Endothelial cell of umbilical vein (primary cell): ENCODE measurements at regions not wholly inside any gene's neighbourhood (a gene's known extent, or its start where the extent isn't known, plus 50 kb on each side); places are given as distances from the start of the nearest gene placed in this dataset.
"Not testable (repeated sequence)": the region's sequence is repeated elsewhere in the genome, so short reads cannot be mapped to it uniquely, and the experiment has no call there.

ENCODE experiments used
- BruUV-seq: library from RNA; stranded (reverse); fragments of 400-500 nt; replicated peaks from 2 replicates; lab custom pipeline; 2021; lab: Mats Ljungman, UMichigan
- CTCF ChIA-PET: fragments of 300-600, 350-600 bp; sonication (Branson Sonifier 250); formaldehyde crosslinking; loops from one replicate; lab custom pipeline; 2021; ENCODE audit warnings: antibody characterized with exemption, inconsistent platforms; lab: Charles Lee
- POLR2A ChIA-PET: fragments of 300-600, 350-600 bp; sonication (Branson Sonifier 250); formaldehyde crosslinking; loops from one replicate; lab custom pipeline; 2021; ENCODE audit warnings: antibody characterized with exemption, inconsistent platforms; lab: Charles Lee
- DNase-seq: peaks from one replicate; pipeline ENCODE4 v3.0.0-alpha.2; 2011; ENCODE audit warnings: low read depth, low spot score
- FAIRE-seq: peaks from 2 replicates; lab custom pipeline; 2011; peaks lifted over from hg19 to GRCh38; lab: Jason Lieb, UNC
- H2AFZ ChIP-seq: 2 replicates; pipeline ENCODE4 v1.6.0; 2012; ENCODE audit warnings: low read depth, low read length, control low read depth, inconsistent platforms
- H3K27ac ChIP-seq: 2 replicates; pipeline ENCODE4 v1.5.1; 2011; ENCODE audit warnings: low read depth, mild to moderate bottlenecking, control low read depth, low read length, moderate library complexity; ENCODE audit not compliant: insufficient read depth
- H3K27me3 ChIP-seq, 2 experiments: 2 replicates each; pipeline versions ENCODE4 v1.6.0 to v1.6.1; 2011; ENCODE audit warnings: low read length in 2 of 2, mixed read lengths in 1 of 2; ENCODE audit not compliant: control insufficient read depth in 2 of 2, insufficient read depth in 2 of 2
- H3K36me3 ChIP-seq, 2 experiments: 2 replicates in 1 of 2; 3 replicates in 1 of 2; pipeline ENCODE4 v1.5.1; 2011; ENCODE audit warnings: low read length in 2 of 2, mild to moderate bottlenecking in 1 of 2, moderate library complexity in 1 of 2; ENCODE audit not compliant: control insufficient read depth in 2 of 2, insufficient read depth in 2 of 2; ENCODE audit errors: extremely low read depth in 1 of 2
- H3K4me1 ChIP-seq: 3 replicates; pipeline ENCODE4 v1.5.1; 2011; ENCODE audit warnings: mild to moderate bottlenecking, low read length; ENCODE audit not compliant: control insufficient read depth, insufficient read depth; ENCODE audit errors: extremely low read depth
- H3K4me2 ChIP-seq: 2 replicates; pipeline ENCODE4 v1.6.1; 2011; ENCODE audit warnings: low read length, control low read depth, mixed read lengths; ENCODE audit not compliant: insufficient read depth
- H3K4me3 ChIP-seq, 3 experiments: fragments of 200-600 bp in 1 of 3; sonication (generic), shearing (Covaris generic) in 1 of 3; replicated peaks in 1 of 3; 2 replicates each; pipeline ENCODE4 v1.5.1; 2011 to 2016; ENCODE audit warnings: control low read depth in 3 of 3, low read length in 3 of 3, mild to moderate bottlenecking in 2 of 3, inconsistent platforms in 1 of 3, low read depth in 1 of 3, moderate library complexity in 1 of 3; ENCODE audit not compliant: insufficient read depth in 1 of 3
- H3K79me2 ChIP-seq: 2 replicates; pipeline ENCODE4 v1.6.0; 2012; ENCODE audit warnings: low read length, inconsistent platforms; ENCODE audit not compliant: control insufficient read depth, insufficient read depth
- H3K9ac ChIP-seq: replicated peaks from 2 replicates; pipeline ENCODE3; 2011; ENCODE audit warnings: low read length, control low read depth; ENCODE audit not compliant: insufficient read depth; ENCODE audit errors: extremely low read depth
- H3K9me1 ChIP-seq: replicated peaks from 3 replicates; pipeline ENCODE4 v1.6.0; 2011; ENCODE audit warnings: mild to moderate bottlenecking, low read length; ENCODE audit not compliant: control insufficient read depth, insufficient read depth; ENCODE audit errors: extremely low read depth
- H3K9me3 ChIP-seq: replicated peaks from 2 replicates; pipeline ENCODE4 v1.5.1; 2012; ENCODE audit warnings: low read length, inconsistent platforms; ENCODE audit not compliant: control insufficient read depth, insufficient read depth
- H4K20me1 ChIP-seq: replicated peaks from 2 replicates; pipeline ENCODE3; 2011; ENCODE audit warnings: mild to moderate bottlenecking, low read length; ENCODE audit not compliant: control insufficient read depth, insufficient read depth; ENCODE audit errors: extremely low read depth
- EZH2 ChIP-seq: IDR thresholded peaks from 2 replicates; pipeline ENCODE4 v1.6.1; 2012; ENCODE audit warnings: borderline replicate concordance, low read depth, mild to moderate bottlenecking, moderate library complexity, low read length, inconsistent platforms; ENCODE audit not compliant: severe bottlenecking
- FOS ChIP-seq: IDR thresholded peaks from 2 replicates; pipeline ENCODE4 v1.6.1; 2011; ENCODE audit warnings: mild to moderate bottlenecking, low read length, moderate library complexity, borderline replicate concordance; ENCODE audit not compliant: insufficient read depth
- GATA2 ChIP-seq: IDR thresholded peaks from 2 replicates; pipeline ENCODE4 v1.7.0; 2011; ENCODE audit warnings: low read depth, mild to moderate bottlenecking, moderate library complexity, mixed read lengths, low read length; ENCODE audit not compliant: insufficient read length, insufficient read depth
- JUN ChIP-seq: IDR thresholded peaks from 2 replicates; pipeline ENCODE4 v1.6.1; 2011; ENCODE audit warnings: borderline replicate concordance, low read depth; ENCODE audit not compliant: insufficient read length, insufficient read depth
- MYC ChIP-seq: IDR thresholded peaks from one replicate; pipeline ENCODE4 v1.6.1; 2011; ENCODE audit warnings: mild to moderate bottlenecking, low read depth, low read length
- POLR2A ChIP-seq: IDR thresholded peaks from 2 replicates; pipeline ENCODE4 v1.6.1; 2012; ENCODE audit warnings: low read depth, mild to moderate bottlenecking, control low read depth, low read length
- POLR2AphosphoS5 ChIP-seq: IDR thresholded peaks from 2 replicates; pipeline ENCODE4 v1.6.1; 2012; ENCODE audit warnings: low read depth, mild to moderate bottlenecking, control low read depth, low read length, moderate library complexity; ENCODE audit not compliant: insufficient read depth
- dilution Hi-C: fragments of 300-500 bp; cut with MboI; formaldehyde crosslinking; loops from one replicate; pipeline ENCODE4 v1.15.0; 2019; ENCODE audit warnings: low sequenced_read_pairs; ENCODE audit not compliant: extremely low pct_ligation_motif_present
- intact Hi-C: fragments of 100-400 bp; cut with micrococcal nuclease; formaldehyde crosslinking; loops from one replicate; pipeline ENCODE4 v1.10.0; 2022
- TF ChIP-seq, protein P1 (sequence below), 2 donors: IDR thresholded peaks; 1 replicate in 1 of 2; 2 replicates in 1 of 2; pipeline ENCODE4 v1.5.1; 2011; ENCODE audit warnings: low read length in 2 of 2, mild to moderate bottlenecking in 2 of 2, moderate library complexity in 2 of 2, control low read depth in 1 of 2, inconsistent platforms in 1 of 2, low read depth in 1 of 2; ENCODE audit not compliant: insufficient read depth in 1 of 2; ENCODE audit errors: extremely low read depth in 1 of 2
- TF ChIP-seq, protein P2 (sequence below): IDR thresholded peaks from 2 replicates; pipeline ENCODE4 v1.6.1; 2011; ENCODE audit not compliant: insufficient read depth, insufficient read length

DNA sequence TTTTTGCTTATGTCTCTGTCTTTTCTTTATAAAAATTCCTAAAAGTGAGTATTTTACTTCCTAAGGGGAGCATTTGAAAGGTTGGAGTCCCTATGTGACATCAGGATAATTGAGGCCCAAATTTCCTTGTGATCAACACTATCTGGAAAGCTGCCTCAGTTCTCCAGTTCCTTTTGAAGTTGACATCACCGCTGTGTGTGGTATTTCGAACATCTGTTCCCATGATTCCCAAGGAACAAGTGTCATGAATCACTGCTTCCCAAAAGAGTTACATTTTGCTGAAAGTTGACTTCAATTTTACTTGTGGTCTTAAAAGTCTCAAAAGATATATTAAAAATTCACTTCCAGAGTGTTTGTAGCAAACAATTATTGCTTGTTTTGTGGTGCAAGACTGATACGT lies 452.1 kb upstream of the RGMB start:
- Histone ChIP-seq H3K27me3 (no peaks in the 10 kb centered on the region), H3K9me1 (no peaks in the 10 kb centered on the region), H3K79me2 (no peaks in the 10 kb centered on the region), H3K9ac (no peak overlapping the region), H2AFZ (no peak overlapping the region), H3K4me2 (no peak overlapping the region), H3K36me3 (no peaks in the 10 kb centered on the region), H4K20me1 (no peaks in the 10 kb centered on the region), H3K4me3 (no peak overlapping the region), H3K27ac (no peak overlapping the region), H3K9me3 (no peaks in the 10 kb centered on the region), H3K4me1 (no peaks in the 10 kb centered on the region)
- CTCF ChIA-PET: interaction anchor here (2.2 kb wide), 1 partner anchor 9 kb away, joined by 6 read pairs; no protein-coding TSS in a partner anchor
- no TSS peak for BruUV-seq
- TF ChIP-seq, protein P1, sequence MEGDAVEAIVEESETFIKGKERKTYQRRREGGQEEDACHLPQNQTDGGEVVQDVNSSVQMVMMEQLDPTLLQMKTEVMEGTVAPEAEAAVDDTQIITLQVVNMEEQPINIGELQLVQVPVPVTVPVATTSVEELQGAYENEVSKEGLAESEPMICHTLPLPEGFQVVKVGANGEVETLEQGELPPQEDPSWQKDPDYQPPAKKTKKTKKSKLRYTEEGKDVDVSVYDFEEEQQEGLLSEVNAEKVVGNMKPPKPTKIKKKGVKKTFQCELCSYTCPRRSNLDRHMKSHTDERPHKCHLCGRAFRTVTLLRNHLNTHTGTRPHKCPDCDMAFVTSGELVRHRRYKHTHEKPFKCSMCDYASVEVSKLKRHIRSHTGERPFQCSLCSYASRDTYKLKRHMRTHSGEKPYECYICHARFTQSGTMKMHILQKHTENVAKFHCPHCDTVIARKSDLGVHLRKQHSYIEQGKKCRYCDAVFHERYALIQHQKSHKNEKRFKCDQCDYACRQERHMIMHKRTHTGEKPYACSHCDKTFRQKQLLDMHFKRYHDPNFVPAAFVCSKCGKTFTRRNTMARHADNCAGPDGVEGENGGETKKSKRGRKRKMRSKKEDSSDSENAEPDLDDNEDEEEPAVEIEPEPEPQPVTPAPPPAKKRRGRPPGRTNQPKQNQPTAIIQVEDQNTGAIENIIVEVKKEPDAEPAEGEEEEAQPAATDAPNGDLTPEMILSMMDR (IDR thresholded peaks at IDR 0.05; ENCODE audit: extremely low read depth in 1 of 2, insufficient read depth in 1 of 2, low read depth in 1 of 2, low read length in 2 of 2): no peak
- no peak for TF ChIP-seq JUN
- TF ChIP-seq MYC: no peak
- TF ChIP-seq EZH2: no peak
- TF ChIP-seq, protein P2, sequence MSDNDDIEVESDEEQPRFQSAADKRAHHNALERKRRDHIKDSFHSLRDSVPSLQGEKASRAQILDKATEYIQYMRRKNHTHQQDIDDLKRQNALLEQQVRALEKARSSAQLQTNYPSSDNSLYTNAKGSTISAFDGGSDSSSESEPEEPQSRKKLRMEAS: no peak
- TF ChIP-seq GATA2: no peak
- no peak for TF ChIP-seq POLR2A
- TF ChIP-seq FOS: no peak
- no peak for TF ChIP-seq POLR2AphosphoS5
- intact Hi-C loops: no loop called here
- FAIRE-seq (no peak), DNase-seq (no peak)
- POLR2A ChIA-PET: no interaction called here
- dilution Hi-C loops: no loop called here

DNA sequence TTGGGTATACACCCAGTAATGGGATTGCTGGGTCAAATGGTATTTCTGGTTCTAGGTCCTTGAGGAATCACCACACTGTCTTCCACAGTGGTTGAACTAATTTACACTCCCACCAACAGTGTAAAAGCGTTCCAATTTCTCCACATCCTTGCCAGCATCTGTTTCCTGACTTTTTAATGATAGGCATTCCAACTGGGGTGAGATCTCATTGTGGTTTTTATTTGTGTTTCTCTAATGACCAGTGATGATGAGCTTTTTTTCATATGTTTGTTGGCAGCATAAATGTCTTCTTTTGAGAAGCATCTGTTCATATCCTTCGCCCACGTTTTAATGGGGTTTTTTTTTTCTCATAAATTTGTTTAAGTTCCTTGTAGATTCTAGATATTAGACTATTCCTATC lies 448.3 kb upstream of the RGMB start:
- POLR2A ChIA-PET, intact Hi-C loops, FAIRE-seq, dilution Hi-C loops, H2AFZ ChIP-seq, H4K20me1 ChIP-seq, H3K9ac ChIP-seq, H3K79me2 ChIP-seq, H3K27me3 ChIP-seq, H3K9me3 ChIP-seq, BruUV-seq, H3K4me1 ChIP-seq, H3K9me1 ChIP-seq, H3K4me3 ChIP-seq, H3K4me2 ChIP-seq, H3K36me3 ChIP-seq, H3K27ac ChIP-seq: not testable (repeated sequence)
- peak; percentile 62 for DNase-seq
- CTCF ChIA-PET: interaction anchor here (1.2 kb wide), 1 partner anchor 443 kb away, joined by 3 read pairs; no protein-coding TSS in a partner anchor
